GM12873 (cell line): ENCODE measurements at regions not wholly inside any gene's neighbourhood (a gene's known extent, or its start where the extent isn't known, plus 50 kb on each side); places are given as distances from the start of the nearest gene placed in this dataset.

Experiments
- CTCF ChIP-seq: IDR thresholded peaks from 2 replicates; pipeline ENCODE4 v1.5.1; 2012; ENCODE audit warnings: low read depth, mild to moderate bottlenecking, moderate library complexity, low read length, control low read depth; ENCODE audit not compliant: insufficient read depth; ENCODE audit errors: missing control alignments

GRCh38 chr2:12465631-12466135, 251.1 kb upstream of the TRIB2 start:
- no peak for TF ChIP-seq CTCF

GRCh38 chr2:12467303-12467702, 249.4 kb upstream of the TRIB2 start:
- no peak for TF ChIP-seq CTCF

GRCh38 chr2:12469141-12469561, 247.6 kb upstream of the TRIB2 start:
- TF ChIP-seq CTCF: no peak

GRCh38 chr2:12478151-12479064, 238.3 kb upstream of the TRIB2 start:
- no peak for TF ChIP-seq CTCF

GRCh38 chr2:12479065-12479601, 237.6 kb upstream of the TRIB2 start:
- TF ChIP-seq CTCF: no peak

- TF ChIP-seq CTCF: no peak
Observed at GRCh38 chr2:12484536-12485115, 232.1 kb upstream of the TRIB2 start.
